C4-2B (cell line): ENCODE measurements at regions not wholly inside any gene's neighbourhood (a gene's known extent, or its start where the extent isn't known, plus 50 kb on each side); places are given as distances from the start of the nearest gene placed in this dataset.
"Not testable (repeated sequence)": the region's sequence is repeated elsewhere in the genome, so short reads cannot be mapped to it uniquely, and the experiment has no call there.

Source experiments
- ZFX ChIP-seq: fragments of 450-650 bp; IDR thresholded peaks from 2 replicates; pipeline ENCODE4 v1.6.1; 2017
- TF ChIP-seq, protein P1 (sequence below): fragments of 450-650 bp; conservative IDR thresholded peaks from 2 replicates; pipeline ENCODE4 v1.5.1; 2017; ENCODE audit warnings: mild to moderate bottlenecking

DNA sequence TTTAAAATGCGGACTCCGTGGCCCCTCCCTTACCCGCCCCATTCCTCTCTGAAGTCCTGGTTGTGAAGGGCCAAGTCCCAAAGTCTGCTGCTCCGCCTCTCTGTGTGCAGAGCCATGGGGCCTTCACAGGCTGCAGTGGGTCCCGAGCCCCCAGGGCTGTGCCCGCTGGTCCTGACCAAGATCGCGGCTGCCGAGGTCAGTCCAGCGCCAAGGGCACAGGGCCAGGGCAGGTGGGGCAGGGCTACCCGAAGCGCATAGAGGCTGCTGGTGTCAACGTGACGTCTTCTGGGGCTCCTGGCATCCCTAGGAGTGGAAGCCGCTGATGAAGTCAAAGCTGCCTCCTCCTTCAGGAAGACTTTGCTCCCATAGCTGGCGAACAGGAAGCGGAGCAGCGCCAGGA lies 858.8 kb downstream of the TUBA3C start:
- TF ChIP-seq, protein P1, sequence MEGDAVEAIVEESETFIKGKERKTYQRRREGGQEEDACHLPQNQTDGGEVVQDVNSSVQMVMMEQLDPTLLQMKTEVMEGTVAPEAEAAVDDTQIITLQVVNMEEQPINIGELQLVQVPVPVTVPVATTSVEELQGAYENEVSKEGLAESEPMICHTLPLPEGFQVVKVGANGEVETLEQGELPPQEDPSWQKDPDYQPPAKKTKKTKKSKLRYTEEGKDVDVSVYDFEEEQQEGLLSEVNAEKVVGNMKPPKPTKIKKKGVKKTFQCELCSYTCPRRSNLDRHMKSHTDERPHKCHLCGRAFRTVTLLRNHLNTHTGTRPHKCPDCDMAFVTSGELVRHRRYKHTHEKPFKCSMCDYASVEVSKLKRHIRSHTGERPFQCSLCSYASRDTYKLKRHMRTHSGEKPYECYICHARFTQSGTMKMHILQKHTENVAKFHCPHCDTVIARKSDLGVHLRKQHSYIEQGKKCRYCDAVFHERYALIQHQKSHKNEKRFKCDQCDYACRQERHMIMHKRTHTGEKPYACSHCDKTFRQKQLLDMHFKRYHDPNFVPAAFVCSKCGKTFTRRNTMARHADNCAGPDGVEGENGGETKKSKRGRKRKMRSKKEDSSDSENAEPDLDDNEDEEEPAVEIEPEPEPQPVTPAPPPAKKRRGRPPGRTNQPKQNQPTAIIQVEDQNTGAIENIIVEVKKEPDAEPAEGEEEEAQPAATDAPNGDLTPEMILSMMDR = not testable (repeated sequence)
- not testable (repeated sequence) for TF ChIP-seq ZFX
